GM12892 (cell line): ENCODE measurements at regions not wholly inside any gene's neighbourhood (a gene's known extent, or its start where the extent isn't known, plus 50 kb on each side); places are given as distances from the start of the nearest gene placed in this dataset.

ENCODE experiments used
- POLR2A ChIP-seq: IDR thresholded peaks from 2 replicates; pipeline ENCODE4 v1.6.1; 2011; ENCODE audit warnings: low read depth, low read length, control low read depth
- POLR2AphosphoS5 ChIP-seq: IDR thresholded peaks from 2 replicates; pipeline ENCODE4 v1.6.1; 2011; ENCODE audit warnings: low read depth, low read length, control low read depth
- TAF1 ChIP-seq: IDR thresholded peaks from 2 replicates; pipeline ENCODE4 v1.6.1; 2011; ENCODE audit warnings: low read depth, mild to moderate bottlenecking, control low read depth, low read length, borderline replicate concordance

DNA sequence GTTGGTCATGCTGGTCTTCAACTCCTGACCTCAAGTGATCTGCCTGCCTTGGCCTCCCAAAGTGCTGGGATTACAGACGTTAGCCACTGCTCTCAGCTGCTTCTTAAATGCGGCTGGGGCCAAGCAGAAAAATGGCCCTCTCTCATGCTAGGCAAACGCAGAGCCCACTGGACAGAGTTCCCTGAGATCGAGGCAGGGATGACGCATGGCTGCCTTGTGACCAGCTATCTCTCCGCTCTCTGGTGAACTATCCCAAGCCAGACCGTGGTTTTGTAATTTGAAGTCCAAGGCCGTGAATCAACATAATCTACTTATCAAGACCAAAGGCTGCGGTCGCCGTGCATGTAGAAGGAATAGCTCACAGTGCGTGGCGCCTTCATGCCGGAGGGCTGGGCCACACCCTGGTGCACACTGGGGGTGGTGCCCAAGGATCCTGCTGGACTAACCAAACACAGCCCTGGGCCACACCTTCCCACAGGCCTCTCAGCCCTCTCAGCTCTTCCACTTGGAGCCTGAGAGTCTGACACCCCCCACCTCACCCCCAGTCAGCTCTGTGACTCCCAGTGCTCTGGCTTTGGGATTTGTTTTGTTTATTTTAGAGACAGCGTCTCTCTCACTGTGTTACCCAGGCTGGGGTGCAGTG lies 88.1 kb upstream of the CUX1 start:
- TF ChIP-seq POLR2AphosphoS5, result no peak
- no peak for TF ChIP-seq TAF1
- TF ChIP-seq POLR2A, result no peak
